IMR-90 (cell line): ENCODE measurements at regions not wholly inside any gene's neighbourhood (a gene's known extent, or its start where the extent isn't known, plus 50 kb on each side); places are given as distances from the start of the nearest gene placed in this dataset.

ENCODE experiments used
- ATAC-seq: fragments of 200-7000 bp; cut with Tn5 transposase; 2 replicates; pipeline ENCODE4 v1.9.1; 2020; ENCODE audit warnings: low read depth, mild to moderate bottlenecking, moderate library complexity
- BruUV-seq: library from RNA; stranded (reverse); fragments of 400-500 nt; replicated peaks from 2 replicates; lab custom pipeline; 2021; lab: Mats Ljungman, UMichigan
- CTCF ChIA-PET: fragments of 300-600 bp; formaldehyde crosslinking; extraction: SDS; loops from one replicate; lab custom pipeline; 2021; ENCODE audit warnings: antibody characterized with exemption; lab: Yijun Ruan, JAX
- POLR2A ChIA-PET: fragments of 300-600 bp; sonication (Branson Sonifier 250); formaldehyde crosslinking; loops from one replicate; lab custom pipeline; 2022; ENCODE audit warnings: antibody characterized with exemption; ENCODE audit not compliant: unreplicated experiment; lab: Charles Lee
- DNase-seq: peaks from one replicate; pipeline ENCODE4 v3.0.0; 2013
- H2AFZ ChIP-seq: replicated peaks from 2 replicates; pipeline ENCODE3; 2013; ENCODE audit warnings: low read length, mild to moderate bottlenecking; ENCODE audit not compliant: poor library complexity
- H2AK5ac ChIP-seq: 2 replicates; pipeline ENCODE4 v1.6.1; 2013; ENCODE audit warnings: low read depth, low read length, inconsistent platforms
- H2AK9ac ChIP-seq: replicated peaks from 2 replicates; pipeline ENCODE3; 2013; ENCODE audit warnings: mild to moderate bottlenecking, low read depth, low read length, moderate library complexity; ENCODE audit not compliant: poor library complexity
- H2BK120ac ChIP-seq: 2 replicates; pipeline ENCODE4 v1.6.1; 2013; ENCODE audit warnings: low read depth, low read length, inconsistent platforms
- H2BK15ac ChIP-seq: 3 replicates; pipeline ENCODE4 v1.6.1; 2013; ENCODE audit warnings: low read depth, low read length, inconsistent platforms
- H2BK20ac ChIP-seq: 2 replicates; pipeline ENCODE4 v1.6.1; 2013; ENCODE audit warnings: low read depth, mild to moderate bottlenecking, inconsistent platforms, low read length, moderate library complexity
- H2BK5ac ChIP-seq: 2 replicates; pipeline ENCODE4 v1.6.1; 2013; ENCODE audit warnings: mild to moderate bottlenecking, low read depth, low read length, inconsistent platforms; ENCODE audit not compliant: poor library complexity, severe bottlenecking
- H3K14ac ChIP-seq: replicated peaks from 2 replicates; pipeline ENCODE4 v1.6.1; 2013; ENCODE audit warnings: low read depth, low read length, inconsistent platforms
- H3K18ac ChIP-seq: 2 replicates; pipeline ENCODE4 v1.6.1; 2013; ENCODE audit warnings: low read depth, low read length, control low read depth
- H3K23ac ChIP-seq: 2 replicates; pipeline ENCODE4 v1.6.1; 2013; ENCODE audit warnings: low read depth, low read length, inconsistent platforms
- H3K27ac ChIP-seq: 2 replicates; pipeline ENCODE4 v1.5.1; 2013; ENCODE audit warnings: mild to moderate bottlenecking, control low read depth, low read length; ENCODE audit not compliant: insufficient read depth
- H3K27me3 ChIP-seq: 2 replicates; pipeline ENCODE4 v1.6.1; 2013; ENCODE audit warnings: low read length; ENCODE audit not compliant: control insufficient read depth, insufficient read depth
- H3K36me3 ChIP-seq: 2 replicates; pipeline ENCODE4 v1.6.1; 2013; ENCODE audit warnings: low read length, mixed read lengths; ENCODE audit not compliant: control insufficient read depth, insufficient read depth
- H3K4ac ChIP-seq: 2 replicates; pipeline ENCODE4 v1.6.1; 2013; ENCODE audit warnings: low read depth, low read length, inconsistent platforms
- H3K4me1 ChIP-seq: 2 replicates; pipeline ENCODE4 v1.6.1; 2013; ENCODE audit warnings: low read length, mixed read lengths; ENCODE audit not compliant: control insufficient read depth, insufficient read depth
- H3K4me2 ChIP-seq: 2 replicates; pipeline ENCODE4 v1.6.1; 2013; ENCODE audit warnings: low read depth, mild to moderate bottlenecking, control low read depth, low read length, moderate library complexity
- H3K4me3 ChIP-seq: 2 replicates; pipeline ENCODE4 v1.5.1; 2013; ENCODE audit warnings: low read depth, mild to moderate bottlenecking, control low read depth, low read length, moderate library complexity; ENCODE audit not compliant: insufficient read depth
- H3K56ac ChIP-seq: 2 replicates; pipeline ENCODE4 v1.6.1; 2013; ENCODE audit warnings: low read length, inconsistent platforms; ENCODE audit not compliant: insufficient read depth; ENCODE audit errors: extremely low read depth
- H3K79me1 ChIP-seq, 2 experiments: 2 replicates each; pipeline ENCODE4 v1.6.1; 2013; ENCODE audit warnings: low read length in 2 of 2, inconsistent platforms in 1 of 2, low read depth in 1 of 2
- H3K9ac ChIP-seq: 2 replicates; pipeline ENCODE4 v1.6.1; 2013; ENCODE audit warnings: low read depth, low read length, control low read depth
- H3K9me1 ChIP-seq: 2 replicates; pipeline ENCODE4 v1.6.1; 2013; ENCODE audit warnings: low read length, inconsistent platforms; ENCODE audit not compliant: insufficient read depth
- H3K9me3 ChIP-seq: 2 replicates; pipeline ENCODE4 v1.6.1; 2013; ENCODE audit warnings: low read length; ENCODE audit not compliant: control insufficient read depth, insufficient read depth
- H4K20me1 ChIP-seq: 2 replicates; pipeline ENCODE4 v1.6.1; 2013; ENCODE audit warnings: low read length, inconsistent platforms; ENCODE audit not compliant: insufficient read depth
- H4K5ac ChIP-seq: 2 replicates; pipeline ENCODE4 v1.6.1; 2013; ENCODE audit warnings: mild to moderate bottlenecking, low read depth, low read length, control low read depth
- H4K8ac ChIP-seq, 2 experiments: 2 replicates each; pipeline ENCODE4 v1.6.1; 2013; ENCODE audit warnings: low read depth in 2 of 2, low read length in 2 of 2, control low read depth in 1 of 2, inconsistent platforms in 1 of 2
- H4K91ac ChIP-seq: 2 replicates; pipeline ENCODE4 v1.6.1; 2013; ENCODE audit warnings: low read depth, low read length, inconsistent platforms; ENCODE audit not compliant: insufficient read depth
- FOS ChIP-seq: fragments of 150-350 bp; IDR thresholded peaks from 2 replicates; pipeline ENCODE4 v1.6.1; 2016; ENCODE audit warnings: low read depth, low read length
- MAFK ChIP-seq: IDR thresholded peaks from 2 replicates; pipeline ENCODE4 v1.6.1; 2012; ENCODE audit warnings: low read depth, low read length, improper control_type of control experiment
- MAZ ChIP-seq: IDR thresholded peaks from 2 replicates; pipeline ENCODE4 v1.6.1; 2012; ENCODE audit warnings: low read depth, mild to moderate bottlenecking, low read length, improper control_type of control experiment, moderate library complexity, borderline replicate concordance
- MXI1 ChIP-seq: IDR thresholded peaks from 2 replicates; pipeline ENCODE4 v1.6.1; 2012; ENCODE audit warnings: low read depth, mild to moderate bottlenecking, low read length, moderate library complexity, borderline replicate concordance
- NFE2L2 ChIP-seq: fragments of 150-350 bp; IDR thresholded peaks from 2 replicates; pipeline ENCODE4 v1.6.1; 2016; ENCODE audit warnings: low read depth, mild to moderate bottlenecking, low read length
- POLR2A ChIP-seq: IDR thresholded peaks from 2 replicates; pipeline ENCODE4 v1.6.1; 2012; ENCODE audit warnings: mild to moderate bottlenecking, low read depth, low read length
- RAD21 ChIP-seq: IDR thresholded peaks from 2 replicates; pipeline ENCODE4 v1.6.1; 2012; ENCODE audit warnings: low read length, improper control_type of control experiment
- RCOR1 ChIP-seq: IDR thresholded peaks from 2 replicates; pipeline ENCODE4 v1.6.1; 2012; ENCODE audit warnings: mild to moderate bottlenecking, low read length, improper control_type of control experiment; ENCODE audit not compliant: insufficient replicate concordance
- SMC3 ChIP-seq: fragments of 150-350 bp; IDR thresholded peaks from 2 replicates; pipeline ENCODE4 v1.6.1; 2016; ENCODE audit warnings: low read depth, mild to moderate bottlenecking, antibody characterized with exemption, low read length, moderate library complexity
- WGBS, 2 experiments: methylation state at CpG; one replicate each; pipeline versions ENCODE4 v1.1.5 to v1.1.7; 2013; ENCODE audit warnings: missing lambda C conversion rate in 2 of 2; ENCODE audit not compliant: insufficient read length in 1 of 2; ENCODE audit errors: extremely low coverage in 2 of 2; 5-methylcytosine and 5-hydroxymethylcytosine counted together
- dilution Hi-C: fragments of 300-500 bp; cut with HindIII; formaldehyde crosslinking; loops from one replicate; pipeline ENCODE4 v1.14.3; 2018; ENCODE audit warnings: low sequenced_read_pairs; ENCODE audit not compliant: unreplicated experiment
- in situ Hi-C: fragments of 300-500 bp; cut with MboI; formaldehyde crosslinking; loops from 3 replicates; pipeline ENCODE4 v1.14.3; 2019; ENCODE audit warnings: low sequenced_read_pairs, inconsistent platforms, mixed read lengths
- intact Hi-C: fragments of 100-400 bp; cut with micrococcal nuclease; formaldehyde crosslinking; loops from 2 replicates; pipeline ENCODE4 v1.10.0; 2022
- TF ChIP-seq, protein P1 (sequence below): conservative IDR thresholded peaks from 2 replicates; pipeline ENCODE4 v1.5.1; 2012; ENCODE audit warnings: mild to moderate bottlenecking, low read depth, low read length, improper control_type of control experiment
- TF ChIP-seq, protein P2 (sequence below): fragments of 150-350 bp; IDR thresholded peaks from 2 replicates; pipeline ENCODE4 v1.6.1; 2017; ENCODE audit warnings: mild to moderate bottlenecking, antibody characterized with exemption, low read length, low read depth
- TF ChIP-seq, protein P3 (sequence below): fragments of 150-350 bp; IDR thresholded peaks from 2 replicates; pipeline ENCODE4 v1.6.1; 2016; ENCODE audit warnings: low read depth, mild to moderate bottlenecking, low read length, moderate library complexity, borderline replicate concordance

DNA sequence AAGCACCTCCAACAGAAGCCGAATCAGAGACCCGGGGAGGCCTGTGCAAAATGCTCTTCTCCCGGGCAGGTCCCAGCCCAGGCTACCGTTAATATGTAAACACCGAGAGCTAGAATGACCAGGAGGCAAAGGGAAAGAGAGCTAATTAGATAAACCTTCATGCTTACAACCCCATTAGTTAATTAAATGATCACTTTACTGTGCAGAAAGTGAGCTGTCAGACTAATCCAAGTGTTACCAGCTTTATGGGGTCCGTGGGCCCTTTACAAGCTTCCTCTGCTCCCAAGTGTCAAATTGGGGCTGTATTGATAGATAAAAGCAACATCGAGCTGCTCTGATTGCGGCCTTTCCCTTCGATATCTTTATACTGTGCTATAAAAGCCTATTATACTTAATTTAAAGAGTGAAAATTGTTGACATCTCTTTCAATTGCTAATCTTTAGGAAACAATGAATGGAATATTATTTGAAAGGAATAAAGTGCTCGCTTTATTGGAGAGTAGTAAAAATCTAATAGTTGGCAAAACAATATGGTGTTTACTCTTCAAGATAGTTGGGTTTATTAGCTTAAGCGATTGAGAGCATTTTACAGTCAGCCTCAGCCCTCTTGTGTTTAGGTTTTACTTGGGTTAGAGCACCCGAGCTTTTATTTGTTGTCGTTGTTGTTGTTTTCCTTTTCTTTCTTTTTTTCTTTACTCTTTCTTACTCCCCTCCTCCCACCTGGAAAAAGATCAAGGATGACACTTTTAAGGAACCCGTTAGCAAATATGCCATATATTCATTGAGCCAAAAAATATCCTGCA is 189.3 kb upstream of the GPR12 start:
- ChIA-PET POLR2A (no interaction called here), CTCF (interaction anchor here (0.5 kb wide), 1 partner anchor 323 kb away, joined by 4 read pairs; no protein-coding TSS in a partner anchor)
- Histone ChIP-seq H2AK5ac (no peak overlapping the region), H4K91ac (no peak overlapping the region), H2AK9ac (no peak overlapping the region), H4K20me1 (no peaks in the 10 kb centered on the region), H3K9me1 (no peaks in the 10 kb centered on the region), H2BK15ac (no peak overlapping the region), H3K36me3 (no peaks in the 10 kb centered on the region), H2BK120ac (no peak overlapping the region), H4K5ac (no peak overlapping the region), H2AFZ (no peak overlapping the region), H3K27me3 (peaks cover 14% of the 10 kb centered on the region), H2BK5ac (no peak overlapping the region), H3K9me3 (no peaks in the 10 kb centered on the region), H2BK20ac (no peak overlapping the region), H3K56ac (no peak overlapping the region), H3K4me3 (no peak overlapping the region), H3K4me1 (no peaks in the 10 kb centered on the region), H3K27ac (no peak overlapping the region), H3K79me1 (no peaks in the 10 kb centered on the region), H3K9ac (no peak overlapping the region), H3K18ac (no peak overlapping the region), H3K23ac (no peak overlapping the region), H3K4ac (no peak overlapping the region), H3K14ac (no peak overlapping the region), H4K8ac (no peak overlapping the region), H3K4me2 (no peak overlapping the region)
- dilution Hi-C loops, result no loop called here
- ATAC-seq (no peak), DNase-seq (no peak)
- BruUV-seq, result no TSS peak
- intact Hi-C loops, result loop anchor here (5.0 to 10.0 kb wide), 2 partner anchors 877 to 1035 kb away; partner anchors contain the start of gene URAD
- 20% methylated on average over 1 of the region's 14 CpGs; no CpG with 5 or more reads in 1 of the 2 experiments for WGBS, 2 experiments
- no peak for TF ChIP-seq MAFK
- no peak for TF ChIP-seq SMC3
- no peak for TF ChIP-seq MXI1
- TF ChIP-seq RCOR1, result no peak
- TF ChIP-seq, protein P1, sequence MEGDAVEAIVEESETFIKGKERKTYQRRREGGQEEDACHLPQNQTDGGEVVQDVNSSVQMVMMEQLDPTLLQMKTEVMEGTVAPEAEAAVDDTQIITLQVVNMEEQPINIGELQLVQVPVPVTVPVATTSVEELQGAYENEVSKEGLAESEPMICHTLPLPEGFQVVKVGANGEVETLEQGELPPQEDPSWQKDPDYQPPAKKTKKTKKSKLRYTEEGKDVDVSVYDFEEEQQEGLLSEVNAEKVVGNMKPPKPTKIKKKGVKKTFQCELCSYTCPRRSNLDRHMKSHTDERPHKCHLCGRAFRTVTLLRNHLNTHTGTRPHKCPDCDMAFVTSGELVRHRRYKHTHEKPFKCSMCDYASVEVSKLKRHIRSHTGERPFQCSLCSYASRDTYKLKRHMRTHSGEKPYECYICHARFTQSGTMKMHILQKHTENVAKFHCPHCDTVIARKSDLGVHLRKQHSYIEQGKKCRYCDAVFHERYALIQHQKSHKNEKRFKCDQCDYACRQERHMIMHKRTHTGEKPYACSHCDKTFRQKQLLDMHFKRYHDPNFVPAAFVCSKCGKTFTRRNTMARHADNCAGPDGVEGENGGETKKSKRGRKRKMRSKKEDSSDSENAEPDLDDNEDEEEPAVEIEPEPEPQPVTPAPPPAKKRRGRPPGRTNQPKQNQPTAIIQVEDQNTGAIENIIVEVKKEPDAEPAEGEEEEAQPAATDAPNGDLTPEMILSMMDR, result no peak
- TF ChIP-seq, protein P2, sequence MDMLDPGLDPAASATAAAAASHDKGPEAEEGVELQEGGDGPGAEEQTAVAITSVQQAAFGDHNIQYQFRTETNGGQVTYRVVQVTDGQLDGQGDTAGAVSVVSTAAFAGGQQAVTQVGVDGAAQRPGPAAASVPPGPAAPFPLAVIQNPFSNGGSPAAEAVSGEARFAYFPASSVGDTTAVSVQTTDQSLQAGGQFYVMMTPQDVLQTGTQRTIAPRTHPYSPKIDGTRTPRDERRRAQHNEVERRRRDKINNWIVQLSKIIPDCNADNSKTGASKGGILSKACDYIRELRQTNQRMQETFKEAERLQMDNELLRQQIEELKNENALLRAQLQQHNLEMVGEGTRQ, result no peak
- no peak for TF ChIP-seq NFE2L2
- TF ChIP-seq, protein P3, sequence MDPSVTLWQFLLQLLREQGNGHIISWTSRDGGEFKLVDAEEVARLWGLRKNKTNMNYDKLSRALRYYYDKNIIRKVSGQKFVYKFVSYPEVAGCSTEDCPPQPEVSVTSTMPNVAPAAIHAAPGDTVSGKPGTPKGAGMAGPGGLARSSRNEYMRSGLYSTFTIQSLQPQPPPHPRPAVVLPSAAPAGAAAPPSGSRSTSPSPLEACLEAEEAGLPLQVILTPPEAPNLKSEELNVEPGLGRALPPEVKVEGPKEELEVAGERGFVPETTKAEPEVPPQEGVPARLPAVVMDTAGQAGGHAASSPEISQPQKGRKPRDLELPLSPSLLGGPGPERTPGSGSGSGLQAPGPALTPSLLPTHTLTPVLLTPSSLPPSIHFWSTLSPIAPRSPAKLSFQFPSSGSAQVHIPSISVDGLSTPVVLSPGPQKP, result no peak
- no peak for TF ChIP-seq FOS
- TF ChIP-seq RAD21, result no peak
- TF ChIP-seq MAZ, result no peak
- no peak for TF ChIP-seq POLR2A
- in situ Hi-C loops, result loop anchor here (5.0 to 25.0 kb wide), 2 partner anchors 412 to 887 kb away; no protein-coding TSS in a partner anchor
